ENCODE measurements at regions not wholly inside any gene's neighbourhood (a gene's known extent, or its start where the extent isn't known, plus 50 kb on each side); places are given as distances from the start of the nearest gene placed in this dataset.
A peak's percentile ranks its signal among the peaks of the same experiment; 100 is the strongest.
"Not testable (repeated sequence)": the region's sequence is repeated elsewhere in the genome, so short reads cannot be mapped to it uniquely, and the experiment has no call there.

GRCh38 chr16:47921535-47921934 is 234.3 kb downstream of the ABCC12 start:
- WGBS, 3 donors, result 24 to 63% (median 41%) methylated on average over 1 of the region's 1 CpG
- Histone ChIP-seq H3K4me3 (ENCODE audit: low read depth in 1 of 3, low read length in 3 of 3) (no peak overlapping the region), H3K27ac (ENCODE audit: low read depth in 1 of 3, low read length in 2 of 3) (no peak overlapping the region), H3K27me3 (ENCODE audit: control insufficient read depth in 3 of 3, insufficient read depth in 3 of 3, low read length in 3 of 3) (no peaks in the 10 kb centered on the region), H3K36me3 (ENCODE audit: control insufficient read depth in 3 of 3, insufficient read depth in 2 of 3, low read depth in 1 of 3, low read length in 3 of 3) (no peaks in the 10 kb centered on the region), H3K9me3 (ENCODE audit: control insufficient read depth in 2 of 2, insufficient read depth in 1 of 2, low read depth in 1 of 2, low read length in 1 of 2) (no peaks in the 10 kb centered on the region), H3K4me1 (ENCODE audit: control insufficient read depth in 3 of 3, insufficient read depth in 2 of 3, low read depth in 1 of 3, low read length in 2 of 3) (no peaks in the 10 kb centered on the region)
- FAIRE-seq, result no peak
- no peak for DNase-seq

DNA sequence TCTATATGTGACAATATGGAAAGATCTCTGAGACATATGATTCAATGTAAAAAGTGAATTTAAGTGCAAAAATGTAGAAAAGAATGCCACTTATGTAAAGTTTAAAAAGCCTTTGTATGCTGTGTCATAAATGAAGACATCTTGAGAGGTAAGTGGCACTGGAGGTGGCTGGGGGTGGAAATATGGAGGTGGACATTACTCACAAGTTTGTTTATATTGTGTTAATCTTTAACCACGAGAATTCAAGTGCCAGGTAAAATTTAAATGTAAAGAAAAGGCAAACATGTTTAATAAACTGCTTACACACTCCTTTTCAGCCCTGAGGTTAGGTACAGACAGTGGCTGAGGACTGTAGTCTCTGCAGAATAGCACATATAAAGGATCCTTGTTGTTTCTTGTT is 235.1 kb downstream of the ABCC12 start:
- H3K36me3 ChIP-seq (ENCODE audit: control insufficient read depth in 3 of 3, insufficient read depth in 2 of 3, low read depth in 1 of 3, low read length in 3 of 3), result no peaks in the 10 kb centered on the region
- WGBS, 3 donors, result 3 to 8% (median 4%) methylated on average over 1 of the region's 1 CpG
- H3K4me1 ChIP-seq (ENCODE audit: control insufficient read depth in 3 of 3, insufficient read depth in 2 of 3, low read depth in 1 of 3, low read length in 2 of 3), result no peaks in the 10 kb centered on the region
- H3K9me3 ChIP-seq (ENCODE audit: control insufficient read depth in 2 of 2, insufficient read depth in 1 of 2, low read depth in 1 of 2, low read length in 1 of 2), result no peaks in the 10 kb centered on the region
- no peak overlapping the region for H3K4me3 ChIP-seq (ENCODE audit: low read depth in 1 of 3, low read length in 3 of 3)
- H3K27ac ChIP-seq (ENCODE audit: low read depth in 1 of 3, low read length in 2 of 3), result no peak overlapping the region
- no peak for FAIRE-seq
- no peaks in the 10 kb centered on the region for H3K27me3 ChIP-seq (ENCODE audit: control insufficient read depth in 3 of 3, insufficient read depth in 3 of 3, low read length in 3 of 3)
- DNase-seq, result peak in 1 of 2 donors; percentile 14

DNA sequence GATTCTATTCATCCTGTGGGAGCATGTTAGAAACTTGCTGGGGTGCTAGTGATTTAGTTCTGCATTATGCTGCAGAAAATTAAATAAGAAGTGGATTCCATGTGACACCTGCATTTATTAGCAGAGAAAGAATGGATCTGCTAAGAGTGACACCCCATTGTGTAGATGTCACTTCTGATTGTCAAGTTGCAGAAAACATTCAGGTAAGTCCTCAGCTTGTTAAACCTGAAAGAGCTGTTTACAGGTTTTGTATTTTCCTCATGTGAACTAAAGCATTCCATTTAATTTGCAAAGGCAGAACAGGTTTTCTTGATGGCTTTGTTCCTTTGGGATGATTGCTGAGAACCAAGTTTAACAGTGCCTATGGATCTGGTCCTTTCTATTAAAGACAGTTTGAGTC is 238.7 kb downstream of the ABCC12 start:
- H3K9me3 ChIP-seq (ENCODE audit: control insufficient read depth in 2 of 2, insufficient read depth in 1 of 2, low read depth in 1 of 2, low read length in 1 of 2), result no peaks in the 10 kb centered on the region
- no peak overlapping the region for H3K27ac ChIP-seq (ENCODE audit: low read depth in 1 of 3, low read length in 2 of 3)
- no peak for FAIRE-seq
- no peaks in the 10 kb centered on the region for H3K4me1 ChIP-seq (ENCODE audit: control insufficient read depth in 3 of 3, insufficient read depth in 2 of 3, low read depth in 1 of 3, low read length in 2 of 3)
- DNase-seq, result no peak
- no peaks in the 10 kb centered on the region for H3K36me3 ChIP-seq (ENCODE audit: control insufficient read depth in 3 of 3, insufficient read depth in 2 of 3, low read depth in 1 of 3, low read length in 3 of 3)
- H3K27me3 ChIP-seq (ENCODE audit: control insufficient read depth in 3 of 3, insufficient read depth in 3 of 3, low read length in 3 of 3), result no peaks in the 10 kb centered on the region
- no peak overlapping the region for H3K4me3 ChIP-seq (ENCODE audit: low read depth in 1 of 3, low read length in 3 of 3)

GRCh38 chr16:47916266-47916665 is 239.5 kb downstream of the ABCC12 start:
- WGBS, 3 donors, result 41 to 56% (median 49%) methylated on average over 2 of the region's 2 CpGs
- no peak overlapping the region for H3K4me3 ChIP-seq (ENCODE audit: low read depth in 1 of 3, low read length in 3 of 3)

DNA sequence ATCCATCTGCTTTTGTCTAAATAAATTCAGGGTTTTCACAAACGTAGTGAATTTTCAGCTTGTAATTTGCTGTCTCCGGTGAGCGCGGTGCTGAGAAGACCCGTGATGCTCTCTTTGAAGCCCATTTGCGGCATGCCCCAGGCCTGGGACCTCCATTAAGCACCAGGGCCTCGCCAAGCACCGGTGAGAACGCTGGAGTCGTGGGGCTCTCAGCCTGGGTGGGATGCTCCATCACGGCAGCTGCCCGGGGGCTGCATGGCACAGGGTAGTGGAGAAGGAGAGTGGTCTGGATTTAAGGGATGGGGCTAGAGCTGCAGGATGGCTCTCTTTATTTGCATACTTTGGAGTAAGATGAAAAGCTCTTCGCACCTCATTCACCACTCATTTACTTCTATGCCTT is 248.7 kb downstream of the ABCC12 start:
- FAIRE-seq (no peak), DNase-seq (no peak)
- Histone ChIP-seq H3K27ac (ENCODE audit: low read depth in 1 of 3, low read length in 2 of 3) (no peak overlapping the region), H3K4me1 (ENCODE audit: control insufficient read depth in 3 of 3, insufficient read depth in 2 of 3, low read depth in 1 of 3, low read length in 2 of 3) (no peaks in the 10 kb centered on the region), H3K9me3 (ENCODE audit: control insufficient read depth in 2 of 2, insufficient read depth in 1 of 2, low read depth in 1 of 2, low read length in 1 of 2) (no peaks in the 10 kb centered on the region), H3K27me3 (ENCODE audit: control insufficient read depth in 3 of 3, insufficient read depth in 3 of 3, low read length in 3 of 3) (no peaks in the 10 kb centered on the region), H3K4me3 (ENCODE audit: low read depth in 1 of 3, low read length in 3 of 3) (no peak overlapping the region), H3K36me3 (ENCODE audit: control insufficient read depth in 3 of 3, insufficient read depth in 2 of 3, low read depth in 1 of 3, low read length in 3 of 3) (no peaks in the 10 kb centered on the region)
- WGBS, 3 donors, result 76 to 82% (median 81%) methylated on average over 13 of the region's 13 CpGs

More at GRCh38 chr16:47916266-47916665, 239.5 kb downstream of the ABCC12 start:
- H3K36me3 ChIP-seq (ENCODE audit: control insufficient read depth in 3 of 3, insufficient read depth in 2 of 3, low read depth in 1 of 3, low read length in 3 of 3), result no peaks in the 10 kb centered on the region
- DNase-seq (no peak), FAIRE-seq (no peak)
- no peaks in the 10 kb centered on the region for H3K4me1 ChIP-seq (ENCODE audit: control insufficient read depth in 3 of 3, insufficient read depth in 2 of 3, low read depth in 1 of 3, low read length in 2 of 3)
- no peaks in the 10 kb centered on the region for H3K9me3 ChIP-seq (ENCODE audit: control insufficient read depth in 2 of 2, insufficient read depth in 1 of 2, low read depth in 1 of 2, low read length in 1 of 2)
- no peak overlapping the region for H3K27ac ChIP-seq (ENCODE audit: low read depth in 1 of 3, low read length in 2 of 3)
- no peaks in the 10 kb centered on the region for H3K27me3 ChIP-seq (ENCODE audit: control insufficient read depth in 3 of 3, insufficient read depth in 3 of 3, low read length in 3 of 3)

GRCh38 chr16:47905771-47906170 is 250.0 kb downstream of the ABCC12 start:
- FAIRE-seq, result no peak

GRCh38 chr16:47904691-47905090 is 251.1 kb downstream of the ABCC12 start:
- DNase-seq (no peak), FAIRE-seq (no peak)
- Histone ChIP-seq H3K27ac (ENCODE audit: low read depth in 1 of 3, low read length in 2 of 3) (no peak overlapping the region), H3K4me3 (ENCODE audit: low read depth in 1 of 3, low read length in 3 of 3) (no peak overlapping the region), H3K9me3 (ENCODE audit: control insufficient read depth in 2 of 2, insufficient read depth in 1 of 2, low read depth in 1 of 2, low read length in 1 of 2) (no peaks in the 10 kb centered on the region), H3K4me1 (ENCODE audit: control insufficient read depth in 3 of 3, insufficient read depth in 2 of 3, low read depth in 1 of 3, low read length in 2 of 3) (no peaks in the 10 kb centered on the region), H3K27me3 (ENCODE audit: control insufficient read depth in 3 of 3, insufficient read depth in 3 of 3, low read length in 3 of 3) (no peaks in the 10 kb centered on the region), H3K36me3 (ENCODE audit: control insufficient read depth in 3 of 3, insufficient read depth in 2 of 3, low read depth in 1 of 3, low read length in 3 of 3) (no peaks in the 10 kb centered on the region)
- 69 to 76% (median 71%) methylated on average over 6 of the region's 6 CpGs for WGBS, 3 donors

More at GRCh38 chr16:47905771-47906170, 250.0 kb downstream of the ABCC12 start:
- Histone ChIP-seq H3K4me3 (ENCODE audit: low read depth in 1 of 3, low read length in 3 of 3) (no peak overlapping the region), H3K9me3 (ENCODE audit: control insufficient read depth in 2 of 2, insufficient read depth in 1 of 2, low read depth in 1 of 2, low read length in 1 of 2) (no peaks in the 10 kb centered on the region), H3K4me1 (ENCODE audit: control insufficient read depth in 3 of 3, insufficient read depth in 2 of 3, low read depth in 1 of 3, low read length in 2 of 3) (no peaks in the 10 kb centered on the region), H3K27ac (ENCODE audit: low read depth in 1 of 3, low read length in 2 of 3) (no peak overlapping the region), H3K36me3 (ENCODE audit: control insufficient read depth in 3 of 3, insufficient read depth in 2 of 3, low read depth in 1 of 3, low read length in 3 of 3) (no peaks in the 10 kb centered on the region), H3K27me3 (ENCODE audit: control insufficient read depth in 3 of 3, insufficient read depth in 3 of 3, low read length in 3 of 3) (no peaks in the 10 kb centered on the region)
- DNase-seq, result no peak
- WGBS, 3 donors, result 55 to 66% (median 65%) methylated on average over 3 of the region's 3 CpGs

- no peak for FAIRE-seq
- Histone ChIP-seq H3K36me3 (ENCODE audit: control insufficient read depth in 3 of 3, insufficient read depth in 2 of 3, low read depth in 1 of 3, low read length in 3 of 3) (no peaks in the 10 kb centered on the region), H3K27me3 (ENCODE audit: control insufficient read depth in 3 of 3, insufficient read depth in 3 of 3, low read length in 3 of 3) (no peaks in the 10 kb centered on the region), H3K9me3 (ENCODE audit: control insufficient read depth in 2 of 2, insufficient read depth in 1 of 2, low read depth in 1 of 2, low read length in 1 of 2) (no peaks in the 10 kb centered on the region), H3K4me3 (ENCODE audit: low read depth in 1 of 3, low read length in 3 of 3) (no peak overlapping the region), H3K27ac (ENCODE audit: low read depth in 1 of 3, low read length in 2 of 3) (no peak overlapping the region), H3K4me1 (ENCODE audit: control insufficient read depth in 3 of 3, insufficient read depth in 2 of 3, low read depth in 1 of 3, low read length in 2 of 3) (no peaks in the 10 kb centered on the region)
- DNase-seq, result no peak
- WGBS, 3 donors, result 77 to 84% (median 83%) methylated on average over 10 of the region's 10 CpGs
These were observed 252.3 kb downstream of the ABCC12 start for GRCh38 chr16:47903470-47903869.

DNA sequence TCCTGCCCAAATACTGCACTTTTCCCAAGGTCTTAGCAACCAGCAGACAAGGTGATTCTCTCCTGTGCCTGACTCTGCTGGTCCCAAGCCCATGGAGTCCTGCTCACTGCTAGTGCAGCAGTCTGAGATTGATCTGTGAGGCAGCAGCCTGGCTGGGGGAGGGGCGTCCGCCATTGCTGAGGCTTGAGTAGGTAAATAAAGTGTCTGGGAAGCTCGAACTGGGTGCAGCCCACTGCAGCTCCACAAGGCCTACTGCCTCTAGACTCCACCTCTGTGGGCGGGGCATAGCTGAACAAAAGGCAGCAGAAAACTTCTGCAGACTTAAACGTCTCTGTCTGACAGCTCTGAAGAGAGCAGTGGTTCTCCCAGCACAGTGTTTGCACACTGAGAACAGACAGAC is 258.7 kb downstream of the ABCC12 start:
- not testable (repeated sequence) for H3K27me3 ChIP-seq (ENCODE audit: control insufficient read depth in 3 of 3, insufficient read depth in 3 of 3, low read length in 3 of 3); H3K27ac ChIP-seq (ENCODE audit: low read depth in 1 of 3, low read length in 2 of 3); H3K9me3 ChIP-seq (ENCODE audit: control insufficient read depth in 2 of 2, insufficient read depth in 1 of 2, low read depth in 1 of 2, low read length in 1 of 2); H3K36me3 ChIP-seq (ENCODE audit: control insufficient read depth in 3 of 3, insufficient read depth in 2 of 3, low read depth in 1 of 3, low read length in 3 of 3); H3K4me3 ChIP-seq (ENCODE audit: low read depth in 1 of 3, low read length in 3 of 3); H3K4me1 ChIP-seq (ENCODE audit: control insufficient read depth in 3 of 3, insufficient read depth in 2 of 3, low read depth in 1 of 3, low read length in 2 of 3); FAIRE-seq; DNase-seq
- 22 to 40% (median 33%) methylated on average over 5 of the region's 5 CpGs for WGBS, 3 donors

Measured in small intestine (tissue), 7 donors.